KBM-7 (cell line): ENCODE measurements at regions not wholly inside any gene's neighbourhood (a gene's known extent, or its start where the extent isn't known, plus 50 kb on each side); places are given as distances from the start of the nearest gene placed in this dataset.
A peak's percentile ranks its signal among the peaks of the same experiment; 100 is the strongest.
"Not testable (repeated sequence)": the region's sequence is repeated elsewhere in the genome, so short reads cannot be mapped to it uniquely, and the experiment has no call there.

Experiments
- DNase-seq: peaks from one replicate; pipeline ENCODE4 v3.0.0-alpha.2; 2015
- in situ Hi-C: fragments of 300-500 bp; cut with MboI; formaldehyde crosslinking; loops from 2 replicates; pipeline ENCODE4 v1.14.3; 2020; ENCODE audit warnings: low sequenced_read_pairs, low pct_unique_long_range_greater_than_20kb, mixed read lengths

DNA sequence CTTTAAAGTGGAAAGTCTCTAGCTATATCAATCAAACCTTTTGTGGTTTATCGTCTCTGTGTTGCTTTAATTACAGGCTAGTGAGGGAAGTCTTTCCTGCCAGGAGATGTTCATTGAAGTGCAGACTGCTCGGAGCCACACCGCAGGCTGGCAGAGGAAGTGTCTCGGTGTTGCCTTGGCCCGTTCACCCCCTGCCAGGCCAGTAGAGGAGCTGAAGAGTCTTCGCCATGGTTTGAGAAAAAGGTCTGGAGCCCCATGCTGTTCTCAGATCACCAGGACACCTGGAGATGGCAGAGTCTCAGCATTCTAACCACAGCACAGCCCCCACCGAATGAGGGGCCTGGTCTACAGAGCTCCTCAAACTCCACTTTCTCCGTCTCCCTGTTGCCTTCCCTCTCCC lies 275.9 kb upstream of the PLPP4 start:
- DNase-seq = no peak
- in situ Hi-C loops = no loop called here

DNA sequence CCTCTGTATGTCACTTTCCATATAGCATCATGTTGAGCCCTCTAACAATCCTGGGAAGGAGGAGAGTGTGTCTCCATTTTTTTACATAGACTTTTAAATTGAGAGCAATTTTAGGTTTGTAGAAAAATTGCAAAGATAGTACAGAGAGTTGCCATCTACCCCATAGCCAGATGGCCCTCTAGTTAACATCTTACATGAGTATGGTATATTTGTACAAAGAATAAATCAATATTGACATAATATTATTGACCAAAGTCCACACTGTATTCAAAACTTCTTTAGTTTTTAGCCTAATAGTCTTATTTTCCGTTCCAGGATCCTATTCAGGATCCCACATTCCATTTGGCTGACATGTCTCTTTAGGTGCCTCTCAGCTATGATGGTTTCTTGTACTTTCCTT lies 274.6 kb upstream of the PLPP4 start:
- no peak for DNase-seq
- in situ Hi-C loops = no loop called here

DNA sequence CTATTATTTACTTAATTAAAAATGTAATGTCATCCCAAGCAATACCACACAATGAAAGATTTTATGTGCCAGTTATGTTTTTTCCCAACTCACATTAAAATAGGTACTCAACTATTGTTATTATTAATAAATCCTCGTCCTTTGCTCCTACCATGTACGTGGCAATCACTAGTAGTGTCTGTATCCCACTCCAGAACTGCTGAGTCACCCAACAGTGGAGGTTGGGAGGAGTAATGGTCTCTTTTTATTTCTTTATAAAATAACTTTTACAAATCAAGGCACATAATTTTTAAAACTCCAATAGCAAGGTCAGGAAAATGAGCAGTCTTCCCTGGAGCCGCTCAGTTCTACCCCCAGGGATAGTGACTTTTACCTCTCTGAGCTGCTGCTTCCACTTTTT lies 273.5 kb upstream of the PLPP4 start:
- in situ Hi-C loops = no loop called here
- no peak for DNase-seq

DNA sequence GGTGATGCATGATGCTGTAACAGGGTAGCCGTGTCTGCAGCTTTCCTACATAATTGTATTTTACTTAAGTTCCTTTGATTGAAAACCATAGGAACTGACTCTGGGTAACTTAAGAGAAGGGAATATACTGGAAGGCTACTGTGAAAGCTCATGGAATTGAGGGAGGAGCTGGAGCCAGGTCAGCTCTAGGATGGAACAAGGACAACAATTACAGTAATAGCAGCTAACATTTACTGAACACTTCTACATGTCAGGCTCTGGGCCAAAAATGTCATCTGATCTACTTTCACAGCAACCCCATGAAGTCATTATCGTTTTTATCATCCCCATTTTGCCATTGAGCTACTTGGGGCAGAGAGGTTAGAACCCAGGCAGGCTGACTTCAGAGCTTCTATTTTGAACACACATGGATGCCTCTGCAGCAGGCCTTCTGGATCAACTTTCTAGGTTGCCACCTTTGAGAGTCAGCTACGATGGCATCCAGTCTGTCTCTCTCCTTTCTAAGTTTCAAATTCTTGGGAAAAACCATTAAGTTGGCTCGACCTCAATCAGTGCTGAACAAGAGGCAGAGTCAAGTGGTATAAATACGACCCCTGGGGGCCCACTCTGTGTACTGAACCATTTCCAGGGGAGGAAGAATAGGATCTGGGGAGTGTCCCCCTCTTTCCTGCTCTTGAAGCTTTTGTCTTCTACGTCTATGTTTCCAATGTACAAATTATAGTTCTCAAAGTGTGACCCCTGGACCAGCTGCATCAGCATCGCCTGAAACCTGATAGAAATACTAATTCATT lies 272.3 kb upstream of the PLPP4 start:
- DNase-seq = no peak
- in situ Hi-C loops = no loop called here

DNA sequence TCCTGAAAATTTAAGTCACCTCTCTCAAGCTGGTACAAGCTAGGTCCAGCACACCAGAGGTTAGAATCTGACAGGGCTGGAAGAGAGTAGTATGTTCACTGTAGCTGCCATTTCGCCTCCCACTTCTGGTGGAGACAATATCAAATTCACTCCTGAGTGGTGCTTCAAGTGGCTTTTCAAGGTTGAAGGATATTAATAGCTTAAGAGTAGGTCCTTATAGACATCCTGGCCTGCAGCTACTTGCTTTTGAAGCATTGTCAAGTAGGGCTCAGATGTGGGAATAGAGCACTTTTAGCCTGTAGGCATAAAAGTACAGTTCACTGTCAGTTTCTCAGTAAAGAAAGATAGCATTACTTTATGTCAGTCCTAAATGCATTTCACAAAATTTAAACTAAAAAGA lies 270.5 kb upstream of the PLPP4 start:
- DNase-seq = no peak
- in situ Hi-C loops = no loop called here

DNA sequence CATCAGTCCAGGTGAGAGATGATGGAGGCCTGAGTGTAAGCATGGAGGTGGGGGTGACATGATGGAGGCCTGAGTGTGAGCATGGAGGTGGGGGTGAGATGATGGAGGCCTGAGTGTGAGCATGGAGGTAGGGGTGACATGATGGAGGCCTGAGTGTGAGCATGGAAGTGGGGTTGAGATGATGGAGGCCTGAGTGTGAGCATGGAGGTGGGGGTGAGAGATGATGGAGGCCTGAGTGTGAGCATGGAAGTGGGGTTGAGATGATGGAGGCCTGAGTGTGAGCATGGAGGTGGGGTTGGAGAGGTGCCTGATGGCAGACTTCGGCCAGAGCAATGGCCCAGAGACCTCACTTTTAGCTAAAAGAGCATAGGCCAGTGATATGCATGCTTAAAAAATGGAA lies 269.9 kb upstream of the PLPP4 start:
- in situ Hi-C loops, DNase-seq: not testable (repeated sequence)

DNA sequence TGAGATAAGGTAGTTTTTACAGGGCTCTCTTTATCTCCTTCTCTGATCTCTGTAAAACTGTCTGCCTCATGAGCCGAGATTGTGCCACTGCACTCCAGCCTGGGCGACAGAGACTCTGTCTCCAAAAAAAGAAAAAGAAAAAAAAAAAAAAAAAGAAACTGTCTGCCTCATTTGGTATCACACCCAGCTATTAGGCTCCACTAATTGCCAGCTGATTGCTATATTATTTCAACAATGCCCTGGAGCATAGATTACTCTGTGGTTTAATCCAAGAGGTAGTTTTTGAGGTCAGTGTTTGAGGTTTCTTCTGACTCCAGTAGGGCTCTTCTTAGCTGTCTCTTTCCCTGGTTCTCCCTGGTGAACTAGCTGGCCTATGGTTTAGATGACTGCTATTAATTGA lies 268.1 kb upstream of the PLPP4 start:
- no peak for DNase-seq
- in situ Hi-C loops = no loop called here

DNA sequence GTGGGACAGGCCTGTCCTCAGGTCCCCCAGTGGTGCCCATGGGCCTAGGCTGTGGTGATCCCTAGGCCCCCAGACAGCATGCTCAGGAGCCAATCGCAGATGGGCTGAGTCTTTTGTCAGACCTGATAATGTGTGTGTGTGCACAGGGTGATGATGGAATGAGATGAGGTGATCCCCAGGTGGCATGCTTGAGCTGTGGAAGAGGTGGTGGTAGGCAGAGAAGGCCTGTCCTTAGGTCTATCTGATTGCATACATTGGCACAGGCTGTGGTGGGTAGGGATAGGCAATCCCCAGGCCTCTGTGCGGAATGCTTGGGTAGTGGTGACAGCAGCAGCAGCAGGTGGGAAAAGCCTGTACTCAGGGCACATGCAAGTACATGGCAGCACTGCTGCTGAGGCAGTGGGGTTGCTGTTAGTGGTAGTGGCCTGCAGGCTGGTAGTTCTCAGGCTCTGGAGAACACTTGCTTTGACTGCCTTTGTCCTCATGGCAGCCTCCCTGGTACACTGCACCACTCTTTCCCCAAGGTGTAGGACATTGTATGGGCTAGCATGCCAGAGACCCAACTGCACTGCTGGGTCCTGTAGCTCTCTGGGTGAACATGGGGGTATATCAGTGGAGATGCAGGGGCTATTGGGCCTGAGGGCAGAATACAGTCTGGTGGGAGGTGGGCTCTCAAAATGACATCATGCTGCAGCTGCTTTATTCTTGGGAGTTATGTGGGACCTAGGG lies 260.9 kb upstream of the PLPP4 start:
- in situ Hi-C loops = no loop called here
- no peak for DNase-seq

DNA sequence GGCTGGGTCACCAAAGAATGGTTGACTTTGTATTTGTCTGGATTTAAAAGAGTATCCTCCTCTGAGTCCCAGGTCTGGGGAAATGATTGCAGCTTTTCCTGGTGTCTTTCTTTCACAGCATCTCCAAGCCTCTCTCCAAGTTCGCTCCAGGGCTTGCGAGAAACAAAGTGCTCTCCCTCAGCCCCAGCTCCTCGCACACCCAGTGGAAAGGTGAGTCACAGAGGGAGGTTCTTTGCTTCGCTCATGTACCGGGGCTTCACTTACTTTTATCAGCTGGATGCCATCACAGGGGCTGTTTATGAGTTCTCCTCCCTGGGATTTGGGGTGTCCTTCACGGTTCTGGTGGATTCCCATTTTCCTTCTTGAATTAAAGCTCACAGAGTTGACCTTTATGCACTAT lies 252.2 kb upstream of the PLPP4 start:
- in situ Hi-C loops = no loop called here
- no peak for DNase-seq

DNA sequence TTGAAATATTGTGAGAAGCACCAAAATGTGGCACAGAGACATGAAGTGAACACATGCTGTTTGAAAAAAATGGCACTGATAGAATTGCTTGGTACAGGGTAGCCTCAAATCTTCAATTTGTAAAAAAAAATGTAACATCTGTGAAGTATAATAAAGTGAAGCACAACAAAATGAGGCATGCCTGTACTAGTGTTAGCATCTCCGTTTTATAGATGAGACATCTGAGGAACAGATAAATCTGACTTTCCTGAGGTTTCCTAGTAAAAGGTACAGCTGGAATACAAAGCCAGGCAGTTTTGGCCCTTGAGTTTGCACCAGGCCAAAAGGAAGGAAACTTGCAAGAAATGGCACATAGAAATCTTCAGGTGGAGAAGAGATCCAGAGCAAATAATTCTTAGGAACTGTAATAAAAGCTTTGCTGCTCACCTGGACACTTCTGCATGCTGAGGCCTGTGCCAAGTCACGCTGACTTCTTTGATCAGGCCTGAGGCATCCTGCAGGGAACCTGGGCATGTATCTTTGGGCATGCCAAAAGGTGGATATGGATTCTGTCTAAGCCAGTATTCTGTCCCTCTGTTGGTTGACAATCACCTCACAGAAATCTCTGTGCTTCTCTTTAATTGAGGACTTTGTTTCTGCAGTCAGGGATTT lies 251.5 kb upstream of the PLPP4 start:
- in situ Hi-C loops = no loop called here
- no peak for DNase-seq

DNA sequence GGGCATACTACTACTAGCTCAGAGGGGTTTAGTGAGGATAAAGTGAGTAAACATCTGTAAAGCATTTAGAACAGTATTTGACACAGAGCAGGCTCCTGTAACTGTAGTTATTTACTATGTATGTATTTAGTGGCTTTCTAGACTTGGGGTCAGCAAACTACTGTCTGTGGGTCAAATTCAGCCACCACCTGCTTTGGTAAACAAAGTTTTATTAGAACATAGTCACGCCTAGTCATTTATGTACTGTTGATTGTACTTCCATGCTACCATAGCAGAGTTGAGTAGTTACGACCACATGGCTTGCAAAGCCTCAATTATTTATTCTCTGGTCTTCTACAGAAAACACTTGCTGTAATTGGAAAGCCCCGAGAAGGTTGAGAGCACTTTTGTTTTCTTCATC lies 248.5 kb upstream of the PLPP4 start:
- in situ Hi-C loops = no loop called here
- DNase-seq = no peak

DNA sequence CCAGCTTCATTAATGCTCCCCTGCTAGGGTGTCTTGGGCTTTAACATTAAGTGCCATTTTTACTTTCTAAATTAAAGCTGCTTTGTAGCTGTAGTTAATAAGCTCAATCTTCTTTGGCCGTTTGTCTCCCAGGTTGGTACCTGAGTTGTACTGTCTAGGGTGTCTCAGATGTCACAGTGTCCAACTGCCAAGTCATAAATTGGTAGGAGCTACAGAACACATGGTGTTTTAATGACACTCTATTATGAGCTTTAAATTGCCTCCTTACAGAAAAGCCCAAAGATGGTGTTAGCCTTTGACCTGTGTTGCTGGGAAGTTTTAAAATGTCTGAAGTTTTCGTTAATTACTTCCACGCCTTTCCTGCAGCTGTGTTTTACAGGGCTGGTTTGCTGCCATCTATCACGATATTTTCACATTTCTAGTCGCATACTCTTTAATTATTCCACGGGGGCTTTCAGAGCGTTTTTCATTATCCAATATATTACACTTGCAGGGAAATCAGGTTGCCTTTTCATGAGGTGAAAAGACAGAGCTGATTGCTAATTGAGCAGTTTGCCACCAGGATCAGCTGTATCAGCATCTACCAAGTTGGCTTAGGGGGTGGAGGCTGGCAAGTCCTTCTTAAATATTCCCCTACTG lies 247.8 kb upstream of the PLPP4 start:
- no peak for DNase-seq

DNA sequence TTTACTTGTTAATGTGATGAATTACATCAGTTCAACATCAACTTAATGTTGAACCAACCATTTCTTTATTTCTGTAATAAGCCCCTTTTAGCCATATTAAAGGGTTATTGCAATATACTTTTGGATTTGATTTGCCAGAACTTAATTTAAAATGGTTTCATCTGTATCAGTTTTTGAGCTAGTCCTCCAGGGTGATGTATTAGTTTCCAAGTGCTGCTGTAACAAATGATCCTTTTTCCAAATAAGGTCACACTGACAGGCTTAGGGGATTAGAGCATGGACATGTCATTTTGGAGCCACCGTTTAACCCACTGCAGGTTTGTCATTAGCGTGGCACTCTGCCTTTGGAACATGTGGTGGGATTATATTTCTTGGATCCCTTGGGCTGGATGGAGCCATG lies 244.8 kb upstream of the PLPP4 start:
- no peak for DNase-seq
- in situ Hi-C loops = no loop called here

More for the DNA sequence above, 247.8 kb upstream of the PLPP4 start:
- in situ Hi-C loops = no loop called here

DNA sequence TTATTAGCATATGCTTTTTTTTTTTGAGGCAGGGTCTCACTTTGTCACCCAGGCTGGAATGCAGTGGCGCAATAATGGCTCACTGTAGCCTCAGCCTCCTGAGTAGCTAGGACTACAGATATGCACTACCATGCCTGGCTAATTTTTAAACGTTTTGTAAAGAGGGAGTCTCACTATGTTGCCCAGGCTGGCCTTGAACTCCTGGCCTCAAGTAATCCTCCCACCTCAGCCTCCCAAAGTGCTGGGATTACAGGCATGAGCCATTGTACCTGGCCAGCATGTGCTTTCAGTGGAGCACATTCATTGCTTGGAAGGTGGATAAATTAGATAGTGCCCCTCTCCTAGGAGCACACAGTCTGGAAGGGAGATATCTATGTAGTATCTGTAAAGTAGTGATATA lies 243.7 kb upstream of the PLPP4 start:
- in situ Hi-C loops = not testable (repeated sequence)

DNA sequence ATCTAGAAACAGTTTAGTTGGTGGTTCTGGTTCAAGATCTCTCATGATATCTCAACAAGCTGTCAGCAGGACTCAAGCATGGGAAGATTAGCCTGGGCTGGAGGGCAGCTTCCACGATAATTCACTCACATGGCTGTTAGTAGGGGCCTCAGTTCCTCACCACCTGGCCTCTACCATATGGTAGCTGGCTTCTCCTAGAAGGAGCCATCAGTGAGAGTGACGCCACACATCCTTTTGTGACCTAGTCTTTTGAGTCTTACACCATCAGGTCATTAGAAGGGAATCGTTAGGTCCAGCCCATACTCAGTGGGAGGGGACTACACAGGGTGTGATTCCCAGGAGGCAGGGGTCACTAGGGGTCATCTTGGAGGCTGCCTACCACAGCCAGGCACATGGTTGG lies 239.3 kb upstream of the PLPP4 start:
- in situ Hi-C loops = no loop called here

More for the DNA sequence above, 243.7 kb upstream of the PLPP4 start:
- DNase-seq = not testable (repeated sequence)

DNA sequence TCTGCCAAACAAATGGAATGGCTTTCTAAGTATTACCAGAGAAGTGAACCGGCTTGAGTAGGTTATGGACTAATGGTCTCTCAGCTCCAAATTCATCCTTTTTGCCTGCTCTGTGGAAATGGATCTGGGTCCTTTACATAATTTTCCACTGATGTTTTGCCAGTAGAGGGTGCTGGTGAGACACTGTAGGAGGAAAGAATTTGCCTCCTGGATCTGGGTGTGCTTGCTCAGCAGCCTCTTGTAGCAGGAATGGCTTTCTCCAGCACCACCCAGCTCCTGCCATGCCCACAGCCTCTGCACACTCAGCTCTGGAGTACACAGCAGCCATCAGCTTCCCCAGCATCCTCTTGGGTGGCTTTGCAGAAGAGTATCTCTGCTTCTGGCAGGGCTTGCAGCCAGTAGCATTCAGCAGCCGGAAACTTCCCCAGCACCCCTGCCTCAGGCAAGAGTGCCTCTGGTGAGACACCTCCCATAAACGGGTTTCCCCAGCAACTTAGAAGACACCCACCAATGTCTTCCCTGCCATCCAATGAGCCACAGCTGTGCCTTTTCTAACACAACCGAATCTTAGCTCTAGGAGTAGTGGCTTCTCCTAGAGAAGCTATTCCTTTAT lies 235.0 kb upstream of the PLPP4 start:
- in situ Hi-C loops = no loop called here
- peak; percentile 53 for DNase-seq

More for the DNA sequence above, 239.3 kb upstream of the PLPP4 start:
- DNase-seq = no peak

DNA sequence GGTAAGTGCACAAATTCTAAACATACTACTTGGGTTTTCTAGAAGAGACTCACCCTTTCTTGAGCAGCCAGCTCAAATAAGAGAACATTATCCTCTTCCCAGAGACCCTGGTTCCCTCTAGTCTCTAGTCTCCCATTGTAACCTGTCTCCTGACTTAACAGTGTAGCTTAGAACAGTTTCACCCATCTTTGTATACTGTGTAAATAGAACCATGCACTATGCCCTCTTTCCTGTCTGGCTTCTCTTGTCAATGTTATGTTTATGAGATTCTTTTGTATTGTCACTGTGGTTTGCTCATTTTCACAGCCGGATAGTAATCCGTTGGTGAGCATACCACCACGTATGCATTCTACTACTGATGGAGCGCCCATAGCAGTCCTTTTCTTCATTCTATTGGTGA lies 227.4 kb upstream of the PLPP4 start:
- in situ Hi-C loops = no loop called here
- DNase-seq = no peak

DNA sequence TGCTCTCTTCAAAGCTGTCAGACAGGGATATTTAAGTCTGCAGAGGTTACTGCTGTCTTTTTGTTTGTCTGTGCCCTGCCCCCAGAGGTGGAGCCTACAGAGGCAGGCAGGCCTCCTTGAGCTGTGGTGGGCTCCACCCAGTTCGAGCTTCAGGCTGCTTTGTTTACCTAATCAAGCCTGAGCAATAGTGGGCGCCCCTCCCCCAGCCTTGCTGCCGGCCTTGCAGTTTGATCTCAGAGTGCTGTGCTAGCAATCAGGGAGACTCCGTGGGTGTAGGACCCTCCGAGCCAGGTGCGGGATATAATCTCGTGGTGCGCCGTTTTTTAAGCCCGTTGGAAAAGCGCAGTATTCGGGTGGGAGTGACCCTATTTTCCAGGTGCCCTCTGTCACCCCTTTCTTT lies 217.3 kb upstream of the PLPP4 start:
- in situ Hi-C loops, DNase-seq: not testable (repeated sequence)

DNA sequence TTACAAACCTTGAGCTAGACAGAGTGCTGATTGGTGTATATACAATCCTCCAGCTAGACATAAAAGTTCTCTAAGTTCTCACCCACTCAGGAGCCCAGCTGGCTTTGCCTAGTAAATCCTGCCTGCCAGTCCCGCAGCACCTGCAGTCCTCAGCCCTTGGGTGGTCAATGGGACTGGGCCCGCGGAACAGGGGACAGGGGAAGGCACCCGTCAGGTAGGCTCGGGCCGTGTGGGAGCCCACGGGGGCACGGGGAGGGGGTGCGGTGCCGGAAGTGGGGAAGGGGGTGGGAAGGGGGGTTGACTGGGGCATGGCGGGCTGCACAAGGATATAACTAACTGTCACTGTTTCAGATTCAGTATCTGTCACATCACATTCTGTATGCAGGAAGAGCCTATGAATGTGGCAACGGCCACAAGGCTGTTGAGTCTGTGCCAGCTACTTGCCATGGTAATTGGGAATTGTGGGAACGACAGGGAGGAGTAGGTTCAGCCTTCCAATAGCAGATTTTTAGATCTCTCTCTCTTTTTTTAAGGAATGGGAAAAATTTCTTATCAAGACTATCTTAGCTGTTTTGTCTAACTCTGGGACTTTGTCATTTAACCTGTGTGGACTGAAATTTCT lies 205.1 kb upstream of the PLPP4 start:
- in situ Hi-C loops = no loop called here
- no peak for DNase-seq
